ENCODE measurements at regions not wholly inside any gene's neighbourhood (a gene's known extent, or its start where the extent isn't known, plus 50 kb on each side); places are given as distances from the start of the nearest gene placed in this dataset.

- TF ChIP-seq CTCF (IDR thresholded peaks at IDR 0.05; ENCODE audit: low read depth, low read length, poor library complexity, severe bottlenecking) (no peak), EZH2phosphoT487 (IDR thresholded peaks at IDR 0.05; ENCODE audit: borderline replicate concordance, low read length) (no peak)
Measured at GRCh38 chr2:4465671-4466070, 762.3 kb downstream of the DCDC2C start.
